HG03558 (cell line): ENCODE measurements at regions not wholly inside any gene's neighbourhood (a gene's known extent, or its start where the extent isn't known, plus 50 kb on each side); places are given as distances from the start of the nearest gene placed in this dataset.
"Not testable (repeated sequence)": the region's sequence is repeated elsewhere in the genome, so short reads cannot be mapped to it uniquely, and the experiment has no call there.

ENCODE experiments used
- ATAC-seq: cut with Tn5 transposase; IDR thresholded peaks from one replicate; pipeline ENCODE4 v1.9.1; 2021; ENCODE audit warnings: moderate number of reproducible peaks; ENCODE audit not compliant: unreplicated experiment; ENCODE audit errors: extremely low read depth

DNA sequence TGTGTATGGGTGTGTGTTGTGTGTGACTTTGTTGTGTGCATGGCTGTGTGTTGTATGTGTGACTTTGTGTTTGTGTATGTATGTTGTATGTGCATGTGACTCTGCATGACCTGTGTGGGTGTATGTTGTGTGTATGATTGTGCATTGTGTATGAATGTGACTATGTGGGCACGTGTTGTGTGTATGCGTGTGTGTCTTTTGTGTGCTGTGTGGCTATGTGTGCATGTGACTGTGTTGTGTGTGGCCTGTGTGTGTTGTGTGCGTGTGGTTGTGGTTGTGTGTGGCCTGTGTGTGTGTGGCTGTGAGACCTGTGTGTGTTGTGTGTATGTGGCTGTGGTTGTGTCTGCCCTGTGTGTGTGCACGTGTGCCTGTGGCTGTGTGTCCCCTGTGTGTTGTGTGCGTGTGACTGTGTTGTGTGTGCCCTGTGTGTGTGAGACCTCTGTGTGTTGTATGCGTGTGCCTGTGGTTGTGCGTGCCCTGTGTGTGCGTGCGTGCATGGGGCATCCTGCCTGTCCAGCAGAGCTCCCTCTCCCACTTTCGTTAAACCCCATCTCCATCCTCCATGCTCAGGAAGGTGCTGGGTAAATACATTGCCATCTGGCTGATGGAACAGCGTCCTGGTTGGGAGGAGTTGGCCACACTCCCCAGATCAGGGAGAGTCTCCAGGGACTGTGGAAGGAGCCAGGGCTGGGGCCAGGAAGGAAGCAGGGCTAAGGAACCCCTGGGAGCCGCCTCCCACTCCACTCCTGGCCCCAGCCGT, 90.1 kb upstream of the GSE1 start:
- no peak for ATAC-seq

DNA sequence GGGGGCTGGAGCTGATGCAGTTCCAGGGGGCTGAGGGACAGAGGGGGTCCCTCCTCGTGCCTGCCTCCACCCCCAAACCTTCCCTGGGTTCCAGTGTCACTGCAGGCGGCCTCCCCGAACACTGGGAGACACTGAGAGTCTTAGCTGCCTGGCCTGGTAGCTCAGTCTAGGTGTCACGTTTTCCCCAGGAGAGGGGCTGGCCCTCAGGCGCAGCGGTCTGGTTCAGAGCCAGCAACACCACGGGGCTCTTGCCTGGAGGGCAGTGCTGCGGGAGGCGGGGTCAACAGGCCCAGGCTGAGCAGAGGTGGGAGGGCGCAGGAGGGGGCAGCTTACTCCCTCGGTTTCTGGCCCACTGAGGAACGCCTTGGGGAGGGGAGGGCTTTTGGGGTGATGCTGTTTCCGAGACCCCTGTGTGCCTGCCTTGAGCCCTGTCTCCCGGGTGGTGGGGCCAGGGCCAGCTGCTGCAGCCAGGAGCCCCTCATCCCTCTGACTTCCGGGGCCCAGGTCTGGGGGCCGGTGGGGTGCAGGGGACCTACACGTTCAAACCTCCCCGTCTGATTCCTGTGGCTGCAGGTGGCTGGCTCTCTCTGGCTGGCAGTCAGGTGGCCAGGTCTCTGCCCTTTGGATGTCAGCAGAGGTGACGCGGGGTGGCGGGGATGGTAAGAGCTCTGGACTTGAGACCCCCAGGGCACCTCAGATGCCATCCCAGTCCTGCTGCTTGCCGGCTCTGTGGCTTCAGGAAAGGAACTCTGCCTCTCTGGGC, 89.3 kb upstream of the GSE1 start:
- ATAC-seq = no peak

GRCh38 chr16:85524365-85524629, 88.8 kb upstream of the GSE1 start:
- no peak for ATAC-seq

DNA sequence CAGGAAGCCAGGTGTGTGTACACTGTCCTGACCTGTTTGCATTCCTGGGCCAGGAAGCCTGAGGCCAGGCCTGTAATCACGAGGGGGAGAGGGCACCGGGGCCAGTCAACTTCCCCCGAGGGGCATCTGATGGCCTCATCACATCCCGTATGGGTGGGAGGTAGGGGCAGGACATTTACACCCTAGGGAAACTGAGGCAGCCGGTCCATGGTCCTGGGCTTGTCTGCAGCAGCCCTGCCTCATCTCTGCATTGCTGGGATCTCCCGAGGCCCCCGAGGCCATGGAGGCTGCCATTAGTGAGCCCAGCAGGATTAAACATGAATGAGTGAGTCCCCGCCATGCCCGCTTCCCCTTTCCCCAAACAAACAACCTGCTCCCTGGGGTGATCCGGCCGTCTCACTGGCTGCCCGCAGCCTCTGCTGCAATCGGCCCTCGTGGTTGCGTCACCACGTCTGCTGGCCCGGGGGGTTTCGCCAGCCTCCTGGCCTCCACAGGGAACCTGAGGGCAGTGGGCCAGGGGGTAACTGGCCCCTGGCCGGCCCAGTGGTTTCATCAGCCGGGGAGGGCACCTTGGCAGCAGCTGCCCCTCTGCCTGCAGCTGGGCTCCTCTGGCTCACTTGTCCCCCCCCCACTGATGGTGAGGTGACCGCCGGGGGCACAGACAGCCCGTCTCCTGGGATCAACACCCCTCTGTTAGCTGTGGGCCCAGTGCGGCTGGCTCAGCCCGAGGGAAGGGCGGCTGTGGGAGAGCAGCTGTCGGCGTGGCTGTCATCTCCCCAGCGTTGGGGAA, 88.3 kb upstream of the GSE1 start:
- no peak for ATAC-seq

DNA sequence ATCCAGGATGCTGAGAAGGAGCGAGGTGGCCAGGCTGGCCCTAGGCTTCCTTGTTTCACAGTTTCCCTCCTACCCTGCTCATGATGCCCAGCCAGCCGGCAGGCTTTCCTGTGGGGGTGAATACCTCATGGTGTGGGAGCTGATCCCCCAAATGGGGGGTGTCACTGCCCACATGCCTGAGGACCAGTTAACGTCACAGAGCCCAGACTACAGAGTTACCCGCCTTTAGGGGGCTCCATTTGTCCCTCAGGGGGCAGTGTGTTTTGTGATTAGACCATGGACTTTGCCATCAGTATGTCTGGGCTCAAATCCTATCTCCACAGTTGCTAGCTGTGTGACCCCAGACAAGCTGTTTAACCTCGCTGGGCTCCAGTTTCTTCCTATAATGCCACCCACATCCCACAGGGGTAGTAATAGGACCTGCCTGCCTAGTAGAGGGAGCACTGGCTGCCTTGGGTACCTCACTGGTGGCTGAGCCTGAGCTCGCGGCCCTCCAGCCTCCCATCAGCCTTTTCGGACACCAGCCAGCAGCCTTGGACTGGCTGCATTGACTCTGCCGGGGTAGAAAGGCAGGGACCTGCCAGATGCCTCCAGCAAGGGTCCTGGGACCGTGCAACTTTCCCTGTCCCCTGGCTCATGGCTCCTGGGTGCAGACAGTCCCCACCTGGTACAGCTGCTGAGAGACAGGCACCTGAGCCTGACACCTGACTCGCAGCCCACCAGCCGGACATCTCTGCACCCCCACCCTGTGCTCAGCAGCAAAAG, 87.5 kb upstream of the GSE1 start:
- no peak for ATAC-seq

- ATAC-seq = no peak
Observed at GRCh38 chr16:85526185-85526974, 86.7 kb upstream of the GSE1 start.

DNA sequence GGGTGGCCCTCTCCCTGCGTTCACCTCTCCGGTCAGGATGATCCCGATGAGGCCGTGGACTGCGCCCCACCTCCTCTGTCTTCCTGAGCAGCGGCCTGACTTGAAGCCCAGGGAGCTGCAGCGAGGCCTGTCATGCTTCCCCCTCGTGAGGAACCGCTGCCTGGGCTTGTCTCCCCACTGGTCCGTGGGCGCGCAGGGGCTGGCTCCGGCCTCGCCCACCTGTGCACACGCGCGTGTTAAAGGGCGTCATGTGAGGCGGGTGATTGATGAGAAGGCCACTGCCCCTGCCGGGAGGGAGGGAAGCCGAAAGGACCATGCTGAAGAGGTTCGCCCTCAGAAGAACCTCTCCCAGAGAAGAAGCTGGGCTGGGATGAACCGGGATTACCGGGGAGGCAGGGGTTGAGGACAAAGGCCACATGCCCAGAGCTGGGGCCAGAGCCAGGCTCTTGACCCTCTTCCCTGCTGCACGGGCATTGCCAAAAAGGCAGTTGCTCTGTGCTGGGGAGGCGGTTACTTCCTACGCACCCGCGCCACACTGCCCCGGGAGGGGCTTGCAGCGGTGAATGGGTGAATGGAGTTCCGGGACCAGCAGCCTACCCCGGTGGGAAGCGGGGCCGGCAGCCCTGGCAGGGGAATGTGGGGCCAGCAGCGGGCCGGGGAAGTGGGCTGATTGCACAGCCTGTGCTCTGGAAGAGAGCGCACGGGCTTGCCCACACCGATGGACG, 85.9 kb upstream of the GSE1 start:
- ATAC-seq = no peak

DNA sequence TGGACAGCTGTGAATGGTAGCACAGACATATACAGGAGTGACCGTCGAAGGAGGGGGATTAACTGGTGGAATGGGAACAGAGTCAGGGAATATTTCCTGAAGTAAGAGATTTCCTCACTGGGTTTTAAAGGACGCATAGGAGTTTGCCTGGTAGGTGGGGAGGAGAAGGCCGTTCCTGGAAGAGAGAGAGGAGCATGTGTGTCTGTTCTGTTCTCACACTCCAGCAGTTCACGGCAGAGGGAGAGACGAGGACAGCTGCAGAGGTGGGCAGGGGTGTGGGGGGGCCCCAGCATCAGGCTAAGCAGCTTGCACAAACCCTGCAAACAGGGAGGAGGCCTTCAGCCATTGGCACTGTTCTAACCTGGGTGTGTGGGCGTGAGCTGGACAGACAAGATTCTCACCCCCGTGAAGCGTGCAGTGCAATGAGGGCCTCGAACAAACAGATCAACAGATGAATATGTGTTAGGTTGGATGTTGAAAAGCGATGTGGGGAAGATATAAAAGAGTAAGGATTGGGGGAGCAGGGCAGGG, 85.3 kb upstream of the GSE1 start:
- ATAC-seq = no peak

- ATAC-seq = no peak
Observed at GRCh38 chr16:85528528-85529387, 84.4 kb upstream of the GSE1 start.

DNA sequence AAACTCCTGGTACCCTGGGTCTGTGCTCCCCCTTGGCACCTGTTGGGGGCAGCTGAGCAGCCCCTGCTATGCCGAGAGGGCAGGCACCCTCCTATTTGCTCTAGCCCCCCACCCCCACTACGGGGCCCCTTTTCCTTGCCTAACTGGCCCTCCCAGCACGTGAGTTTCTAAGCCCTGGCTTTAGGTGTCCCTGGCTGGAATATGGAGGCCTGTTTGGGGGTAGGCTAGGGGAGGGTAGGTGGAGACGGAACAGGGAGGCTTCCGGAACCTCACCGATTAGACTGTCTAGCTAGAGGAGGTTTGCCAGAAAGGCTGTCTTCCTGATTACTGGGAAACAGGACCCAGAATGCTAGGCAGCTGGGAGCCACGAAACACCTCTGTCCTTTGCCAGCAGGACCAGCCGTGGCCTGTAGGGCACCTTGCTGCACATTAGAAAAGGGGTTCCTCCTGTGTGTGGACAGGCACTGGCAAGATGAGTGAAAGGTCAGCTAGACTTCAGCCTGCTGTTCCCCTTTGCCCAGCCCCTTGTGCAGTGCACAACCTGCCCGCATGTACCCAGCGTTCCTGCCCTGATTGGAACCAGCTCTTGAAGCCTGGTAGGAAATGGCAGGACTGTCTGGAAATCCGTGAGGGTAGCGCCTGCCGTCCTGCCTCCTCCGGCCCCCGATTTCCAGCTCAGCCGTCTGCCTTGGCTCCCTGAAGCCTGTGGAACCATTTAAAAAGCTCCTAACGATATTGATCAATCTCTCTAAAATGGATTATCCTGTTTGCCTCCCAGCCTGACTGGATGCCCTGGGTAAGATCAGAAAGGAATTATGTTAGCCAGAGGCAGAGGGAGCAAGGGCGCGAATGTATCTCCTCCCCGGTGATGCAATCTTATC, 83.4 kb upstream of the GSE1 start:
- no peak for ATAC-seq

- no peak for ATAC-seq
Observed at GRCh38 chr16:85530370-85530739, 82.8 kb upstream of the GSE1 start.

DNA sequence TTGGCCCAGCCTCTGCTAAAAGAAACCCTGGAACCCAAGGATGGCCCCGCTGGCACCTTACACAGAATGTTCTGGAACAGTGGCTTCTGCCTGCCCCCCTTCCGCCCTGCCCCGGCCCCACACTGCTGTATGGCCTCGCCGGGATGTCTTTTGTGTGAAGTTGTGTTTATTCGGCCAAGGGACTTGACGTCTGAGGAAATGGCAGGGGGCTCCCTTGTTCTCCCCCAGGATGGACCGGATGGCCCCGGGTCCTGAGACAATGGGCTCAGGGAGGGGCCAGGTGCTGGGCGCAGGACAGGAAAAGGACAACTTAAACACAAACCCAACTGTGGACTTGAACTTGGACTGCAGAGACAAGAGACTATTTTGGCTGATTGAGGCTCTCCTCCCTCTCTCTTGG, 81.6 kb upstream of the GSE1 start:
- no peak for ATAC-seq

DNA sequence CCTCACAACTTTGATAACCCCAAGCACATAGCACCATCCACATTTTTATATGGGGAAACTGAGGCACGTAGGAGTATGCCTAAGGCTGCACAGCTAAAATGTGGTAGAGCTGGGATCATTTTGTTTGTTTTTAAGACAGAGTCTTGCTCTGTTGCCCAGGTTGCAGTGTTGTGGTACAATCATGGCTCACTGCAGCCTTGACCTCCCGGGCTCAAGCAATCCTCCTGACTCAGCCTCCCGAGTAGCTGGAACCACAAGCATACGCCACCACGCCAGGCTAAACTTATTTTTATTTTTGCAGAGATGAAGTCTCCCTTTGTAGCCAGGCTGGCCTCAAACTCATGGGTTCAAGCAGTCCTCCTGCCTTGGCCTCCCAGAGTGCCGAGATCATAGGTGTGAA, 81.0 kb upstream of the GSE1 start:
- ATAC-seq = no peak

GRCh38 chr16:85533593-85533992, 79.5 kb upstream of the GSE1 start:
- ATAC-seq = not testable (repeated sequence)

DNA sequence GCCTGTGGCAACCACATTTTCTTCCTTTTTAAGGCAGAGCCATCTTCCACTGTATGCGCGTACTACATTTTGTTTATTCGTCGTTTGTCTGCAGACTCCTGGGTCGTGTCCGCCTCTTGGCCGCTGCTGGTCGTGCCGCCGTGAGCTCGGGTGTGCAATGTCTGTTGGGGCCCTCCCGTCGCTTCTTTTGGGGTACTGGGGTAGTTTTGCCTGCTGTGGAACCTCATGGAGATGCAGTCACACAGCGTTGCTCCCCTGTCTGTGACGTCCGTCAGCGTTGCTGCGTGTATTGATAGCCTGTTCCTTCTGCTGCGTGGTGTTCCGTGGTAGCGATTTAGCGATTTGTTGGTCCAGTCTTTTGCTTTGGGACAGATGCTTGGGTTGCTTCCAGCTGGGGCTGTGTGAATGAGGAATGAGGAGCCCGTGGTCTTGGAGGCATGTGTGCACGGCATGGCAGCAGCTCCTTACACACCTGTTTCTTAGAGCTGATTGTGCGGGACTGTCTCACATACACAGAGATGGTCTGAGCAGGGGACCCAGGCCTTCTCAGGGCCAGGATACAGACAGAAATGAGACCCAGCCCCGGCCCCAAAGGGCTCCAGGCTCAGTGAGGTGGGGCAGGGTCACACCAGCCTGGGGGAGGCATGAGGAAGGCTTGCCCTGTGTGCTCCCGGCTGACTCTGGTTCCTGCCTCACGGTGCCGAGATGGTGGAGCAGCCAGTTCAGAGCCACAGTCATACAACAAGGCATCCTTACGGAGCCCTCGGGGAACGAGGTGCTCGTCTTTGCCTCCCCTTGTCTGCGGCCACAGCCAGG, 78.4 kb upstream of the GSE1 start:
- ATAC-seq = no peak

- no peak for ATAC-seq
Observed at GRCh38 chr16:85535352-85536072, 77.6 kb upstream of the GSE1 start.
